ENCODE measurements at regions not wholly inside any gene's neighbourhood (a gene's known extent, or its start where the extent isn't known, plus 50 kb on each side); places are given as distances from the start of the nearest gene placed in this dataset.

- Mint-ChIP-seq H3K4me1 (0 out of 4 replicates have a peak, but pooled peaks cover 0 to 2% of the 10 kb centered on the region in 2 experiments), H3K27ac (no peak overlapping the region), H3K36me3 (ENCODE audit: insufficient read depth in 1 of 3, low read depth in 3 of 3) (no peaks in the 10 kb centered on the region), H3K9me3 (no peaks in the 10 kb centered on the region), H3K4me3 (no peak overlapping the region), H3K27me3 (ENCODE audit: low read depth) (peaks cover 3% of the 10 kb centered on the region; the same call in 1 of the 2 replicates)
- Histone ChIP-seq H3K56ac (ENCODE audit: insufficient read length, low read depth, low read length) (no peak overlapping the region), H3K4me1 (ENCODE audit: insufficient read depth, low read length) (no peaks in the 10 kb centered on the region), H2BK20ac (ENCODE audit: low read depth, low read length, poor library complexity, severe bottlenecking) (no peak overlapping the region), H3K4ac (ENCODE audit: low read depth, low read length) (no peak overlapping the region), H4K91ac (ENCODE audit: insufficient read length, low read depth, low read length) (no peak overlapping the region), H4K20me1 (ENCODE audit: control insufficient read depth, insufficient read depth, insufficient read length) (no peaks in the 10 kb centered on the region), H2BK5ac (ENCODE audit: insufficient read length, low read length) (no peak overlapping the region), H3K9me3 (ENCODE audit: control insufficient read depth, low read depth, low read length) (no peaks in the 10 kb centered on the region), H3K27me3 (ENCODE audit: insufficient read depth, low read length) (no peaks in the 10 kb centered on the region), H2BK15ac (ENCODE audit: low read depth, low read length) (no peak overlapping the region), H4K5ac (ENCODE audit: insufficient read length, low read depth, low read length) (no peak overlapping the region), H2BK12ac (ENCODE audit: insufficient read length, low read depth, low read length) (no peak overlapping the region), H3K79me1 (ENCODE audit: insufficient read depth, low read depth, low read length, poor library complexity, severe bottlenecking) (no peaks in the 10 kb centered on the region), H3T11ph (ENCODE audit: low read length) (no peak overlapping the region), H2AFZ (ENCODE audit: low read length) (no peak overlapping the region), H3K14ac (ENCODE audit: insufficient read depth, low read length) (no peak overlapping the region), H3K9ac (ENCODE audit: extremely low read depth, insufficient read length, low read length) (no peak overlapping the region), H3K4me2 (ENCODE audit: insufficient read depth, insufficient read length, low read length) (no peak overlapping the region), H3K23ac (ENCODE audit: insufficient read length, low read depth, low read length) (no peak overlapping the region), H3K27ac (ENCODE audit: insufficient read length, low read depth, low read length) (no peak overlapping the region), H3K18ac (ENCODE audit: insufficient read length, low read depth, low read length) (no peak overlapping the region), H3K79me2 (ENCODE audit: insufficient read depth, low read length) (no peaks in the 10 kb centered on the region), H2BK120ac (ENCODE audit: low read depth, low read length, poor library complexity, severe bottlenecking) (no peak overlapping the region), H2AK5ac (ENCODE audit: insufficient read length, low read length) (no peak overlapping the region), H3K23me2 (ENCODE audit: insufficient read length, low read depth, low read length, poor library complexity, severe bottlenecking) (no peaks in the 10 kb centered on the region), H4K8ac (replicated peaks; ENCODE audit: insufficient read length, low read depth, low read length) (no peak overlapping the region)
- WGBS (ENCODE audit: extremely low coverage, insufficient read length, low lambda C conversion rate), result no CpG with 5 or more reads among the region's 1 CpG
- no peak for DNase-seq
- TF ChIP-seq CTCF (conservative IDR thresholded peaks at IDR 0.05), result no peak
Measured at GRCh38 chr6:53441035-53441493, 92.3 kb upstream of the ELOVL5 start.

Data from H9 (cell line).